Amygdala (tissue), 56 donors: ENCODE measurements at regions not wholly inside any gene's neighbourhood (a gene's known extent, or its start where the extent isn't known, plus 50 kb on each side); places are given as distances from the start of the nearest gene placed in this dataset.
"Not testable (repeated sequence)": the region's sequence is repeated elsewhere in the genome, so short reads cannot be mapped to it uniquely, and the experiment has no call there.

Experiments used
- DNase-seq, 56 donors: peaks; one replicate each; lab custom pipeline; 2025; lab: John Stamatoyannopoulos, UW

DNA sequence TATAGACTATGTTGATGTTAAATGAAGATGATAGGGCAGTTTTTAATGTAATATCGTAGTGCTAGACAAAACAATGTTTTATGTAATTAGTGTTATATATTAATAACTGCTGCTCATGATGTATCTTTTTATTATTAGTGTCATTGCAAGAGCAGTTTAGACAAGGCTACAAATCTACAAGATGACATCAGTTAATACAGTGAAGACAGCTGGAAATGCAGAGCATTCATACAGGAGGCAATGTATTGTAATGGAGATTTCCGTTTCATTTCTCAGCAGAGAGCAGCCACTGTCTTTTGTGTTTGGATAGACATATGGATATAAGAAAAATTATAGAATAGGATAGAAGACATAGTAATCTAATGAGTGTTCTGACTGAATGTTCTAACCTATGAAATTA is 178.0 kb downstream of the FOXG1 start:
- DNase-seq: no peak

DNA sequence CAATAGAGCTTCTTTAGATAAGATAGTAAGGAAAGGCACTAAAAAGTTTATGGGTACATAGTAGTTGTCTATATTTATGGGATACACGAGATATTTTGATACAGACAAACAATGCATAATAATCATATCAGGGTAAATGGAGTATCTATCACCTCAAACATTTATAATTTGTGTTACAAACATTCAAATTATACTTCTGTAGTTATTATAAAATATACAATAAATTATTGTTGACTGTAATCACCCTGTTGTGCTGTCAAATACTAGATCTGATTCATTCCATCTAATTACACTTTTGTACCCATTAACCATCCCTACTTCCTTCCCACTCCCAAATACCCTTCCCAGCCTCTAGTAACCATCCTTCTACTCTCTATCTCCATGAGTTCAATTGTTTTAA is 179.7 kb downstream of the FOXG1 start:
- DNase-seq: no peak

DNA sequence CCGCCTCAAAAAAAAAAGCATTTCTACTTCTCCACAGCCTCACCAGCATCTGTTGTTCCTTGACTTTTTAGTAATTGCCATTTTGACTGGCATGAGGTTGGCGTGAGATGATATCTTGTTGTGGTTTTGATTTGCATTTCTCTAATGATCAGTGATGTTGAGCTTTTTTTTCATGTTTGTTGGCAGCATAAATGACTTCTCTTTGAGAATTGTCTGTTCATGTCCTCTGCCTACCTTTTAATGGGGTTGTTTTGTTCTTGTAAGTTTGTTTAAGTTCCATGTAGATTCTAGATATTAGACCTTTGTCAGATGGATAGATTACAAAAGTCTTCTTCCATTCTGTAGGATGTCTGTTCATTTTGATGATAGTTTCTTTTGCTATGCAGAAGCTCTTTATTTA is 182.9 kb downstream of the FOXG1 start:
- no peak for DNase-seq

DNA sequence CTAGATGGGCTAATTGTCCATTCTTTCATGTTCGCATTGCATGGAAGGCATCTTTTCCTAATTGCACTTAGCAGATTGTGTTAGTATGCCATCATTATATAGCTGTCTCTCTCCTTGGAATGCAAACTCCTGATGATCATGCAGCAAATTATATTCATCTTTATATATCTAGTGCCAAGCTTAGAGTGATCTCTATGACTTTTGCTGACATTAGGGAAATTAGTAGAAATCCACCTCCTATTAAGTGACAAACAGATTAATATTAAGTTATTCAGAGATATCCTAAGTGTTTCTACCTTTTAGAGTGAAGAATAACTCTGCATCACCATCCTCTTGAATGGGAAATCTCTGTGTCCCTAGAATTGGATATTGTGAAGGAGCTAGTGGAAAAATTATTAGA is 185.6 kb downstream of the FOXG1 start:
- no peak for DNase-seq

DNA sequence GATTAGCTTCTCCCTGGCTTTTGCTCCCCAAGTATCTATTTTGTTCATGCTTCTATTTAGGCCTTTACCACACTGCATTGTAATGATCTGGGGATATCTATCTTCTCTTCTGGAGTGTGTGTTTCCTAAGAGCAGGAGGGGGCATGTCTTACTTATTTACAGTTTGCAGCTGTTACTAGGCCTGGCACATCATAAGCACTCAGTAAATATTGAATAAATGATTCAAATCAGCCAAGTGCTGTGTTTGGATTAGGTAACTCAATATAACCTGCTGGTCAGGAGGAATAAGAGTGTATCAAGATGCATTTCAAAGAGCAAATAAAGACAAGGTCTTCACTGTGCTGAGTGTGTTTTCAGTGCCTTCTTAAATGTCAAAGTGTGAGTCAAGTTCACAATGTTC is 186.1 kb downstream of the FOXG1 start:
- DNase-seq: no peak

DNA sequence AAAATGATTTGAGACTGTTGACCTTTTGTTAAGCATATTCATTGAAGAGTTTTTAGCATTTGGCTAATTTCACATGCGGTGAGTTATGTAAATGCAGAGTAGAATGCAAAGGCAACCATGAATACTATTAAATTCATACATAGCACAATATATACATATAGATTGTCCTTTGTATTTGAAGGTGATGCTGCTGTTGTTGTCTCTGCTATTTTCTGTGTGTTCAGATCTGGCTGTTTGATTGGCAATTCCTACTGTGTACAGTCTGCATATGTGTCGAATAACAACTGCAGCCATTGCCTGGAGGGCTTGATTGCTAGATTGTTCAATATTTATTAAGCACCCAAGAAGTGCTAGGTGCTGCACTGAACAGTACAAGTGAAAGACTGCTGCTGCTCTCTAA is 187.4 kb downstream of the FOXG1 start:
- no peak for DNase-seq

DNA sequence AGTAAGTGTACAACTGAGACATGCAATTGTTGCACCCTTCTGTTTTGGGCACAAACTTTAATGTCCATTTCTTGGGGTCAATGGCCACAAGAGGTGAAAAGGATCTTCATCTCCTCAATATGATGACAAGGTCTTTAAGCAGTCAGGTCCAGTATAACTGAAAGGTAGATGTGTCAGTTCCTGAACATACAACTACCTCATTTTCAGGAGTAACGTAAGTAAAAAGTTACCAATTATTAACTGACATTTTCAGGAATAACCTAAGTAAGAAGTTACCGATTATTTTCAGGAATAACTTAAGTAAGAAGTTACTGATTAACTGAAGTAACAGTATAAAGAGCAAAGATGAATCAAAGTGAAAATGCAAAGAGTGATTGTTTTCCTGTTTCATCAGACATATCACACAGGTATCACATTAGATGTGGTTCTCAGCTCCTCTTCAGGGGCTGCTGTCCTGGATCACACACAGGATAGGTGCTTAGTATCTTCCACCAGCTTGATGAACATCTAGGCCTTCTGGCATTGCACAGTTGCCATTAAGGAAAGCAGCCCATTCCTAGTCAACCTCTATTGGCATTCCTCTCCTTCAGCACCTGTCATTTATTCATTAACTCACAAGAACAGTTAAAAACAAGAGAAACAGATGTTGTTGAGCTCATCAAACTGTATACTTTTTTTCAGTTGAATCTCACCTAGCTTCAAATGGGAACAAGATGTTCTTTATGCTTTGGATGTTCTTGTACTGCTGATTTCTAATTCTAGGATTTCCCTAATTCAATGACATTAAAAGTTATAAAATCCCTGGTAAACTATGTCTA is 200.0 kb downstream of the FOXG1 start:
- no peak for DNase-seq

DNA sequence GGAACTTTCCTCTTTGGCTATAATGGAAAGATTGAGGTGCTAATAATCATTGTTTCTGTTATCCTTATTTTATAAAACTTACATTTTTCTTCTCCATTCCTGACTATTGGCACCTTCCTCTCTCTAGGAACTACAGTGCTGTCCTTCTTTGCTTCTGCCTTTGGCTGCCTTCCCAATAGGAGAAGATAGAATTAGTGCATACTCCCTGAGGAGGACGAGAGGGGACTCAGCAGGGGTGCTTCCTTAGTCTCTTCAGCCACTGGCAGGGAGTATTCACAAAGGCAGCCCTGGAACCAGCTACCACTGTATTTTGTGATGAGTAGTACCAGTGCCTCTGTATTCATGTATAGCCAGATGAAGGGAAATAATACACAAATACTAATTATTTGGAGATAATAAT is 208.5 kb downstream of the FOXG1 start:
- no peak for DNase-seq

DNA sequence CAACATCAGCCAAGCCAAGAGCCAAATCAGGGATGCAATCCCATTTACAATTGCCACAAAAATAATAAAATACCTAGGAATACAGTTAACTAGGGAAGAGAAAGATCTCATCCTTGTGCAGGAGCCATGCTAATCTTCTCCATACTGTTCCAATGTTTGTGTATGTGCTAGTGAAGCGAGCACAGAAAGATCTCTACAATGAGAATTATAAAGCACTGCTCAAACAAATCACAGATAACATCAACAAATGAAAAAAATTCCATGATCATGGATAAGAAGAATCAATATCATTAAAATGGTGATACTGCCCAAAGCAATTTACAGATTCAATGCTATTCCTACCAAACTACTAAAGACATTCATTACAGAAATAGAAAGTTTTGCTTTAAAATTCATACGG is 215.6 kb downstream of the FOXG1 start:
- no peak for DNase-seq

DNA sequence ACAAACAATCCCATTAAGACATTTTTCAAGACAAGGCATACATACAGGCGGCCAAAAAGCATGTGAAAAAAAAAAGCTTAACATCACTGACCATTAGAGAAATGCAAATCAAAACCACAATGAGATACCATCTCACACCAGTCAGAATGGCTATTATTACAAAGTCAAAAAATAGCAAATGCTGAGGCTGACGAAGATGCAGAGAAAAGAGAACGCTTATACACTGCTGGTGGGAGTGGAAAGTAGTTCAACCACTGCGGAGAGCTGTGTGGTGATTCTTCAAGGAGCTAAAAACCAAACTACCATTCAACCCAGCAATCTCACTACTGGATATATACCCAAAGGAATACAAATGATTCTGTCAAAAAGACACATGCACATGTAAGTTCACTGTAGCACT is 216.7 kb downstream of the FOXG1 start:
- DNase-seq: no peak

DNA sequence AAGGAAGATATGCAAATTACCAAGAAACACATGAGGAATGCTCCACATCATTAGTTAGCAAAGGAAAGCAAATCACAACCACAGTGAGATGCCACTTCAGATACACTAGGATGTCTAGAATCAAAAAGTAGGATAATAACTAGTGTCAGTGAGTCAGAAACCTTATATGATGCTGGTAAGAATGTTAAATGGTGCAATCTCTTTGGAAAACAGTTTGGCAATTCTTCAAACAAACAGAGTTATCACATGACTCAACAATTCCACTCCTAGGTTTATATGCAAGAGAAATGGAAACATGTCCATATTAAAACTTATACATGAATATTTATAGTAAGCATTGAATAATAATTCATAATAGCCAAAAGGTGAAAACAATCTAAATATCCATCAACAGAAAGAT is 220.9 kb downstream of the FOXG1 start:
- no peak for DNase-seq

DNA sequence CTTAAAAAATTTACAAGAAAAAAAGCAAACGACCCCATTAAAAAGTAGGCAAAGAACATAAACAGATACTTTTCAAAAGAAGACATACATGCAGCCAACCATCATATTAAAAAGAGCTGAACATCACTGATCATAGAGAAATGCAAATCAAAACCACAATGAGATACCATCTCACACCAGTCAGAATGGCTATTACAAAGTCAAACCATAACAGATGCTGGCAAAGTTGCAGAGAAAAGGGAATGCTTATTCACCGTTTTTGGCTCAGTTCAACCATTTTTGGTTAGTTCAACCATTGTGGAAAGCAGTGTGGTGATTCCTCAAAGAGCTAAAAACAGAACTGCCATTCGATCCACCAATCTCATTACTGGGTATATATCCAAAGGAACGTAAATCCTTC is 230.6 kb downstream of the FOXG1 start:
- not testable (repeated sequence) for DNase-seq

DNA sequence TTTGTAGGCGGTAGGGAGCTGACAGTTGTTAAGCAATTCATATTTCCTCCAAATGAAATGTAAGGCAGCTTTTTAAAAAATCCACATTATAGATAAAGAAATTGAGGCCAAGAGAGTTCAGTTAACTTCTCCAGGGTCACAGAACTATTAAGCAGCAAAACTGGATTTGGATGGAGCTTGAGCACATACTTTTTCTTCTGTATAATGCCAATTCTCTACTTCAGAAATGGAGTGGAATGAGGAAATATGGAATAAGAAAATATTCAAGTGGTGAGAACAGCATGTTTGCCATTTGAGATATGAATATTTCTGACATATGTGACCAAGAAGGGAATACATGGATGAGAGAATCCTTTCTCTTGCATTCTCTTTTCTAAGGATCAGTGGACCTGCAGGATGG is 233.1 kb downstream of the FOXG1 start:
- DNase-seq: no peak

DNA sequence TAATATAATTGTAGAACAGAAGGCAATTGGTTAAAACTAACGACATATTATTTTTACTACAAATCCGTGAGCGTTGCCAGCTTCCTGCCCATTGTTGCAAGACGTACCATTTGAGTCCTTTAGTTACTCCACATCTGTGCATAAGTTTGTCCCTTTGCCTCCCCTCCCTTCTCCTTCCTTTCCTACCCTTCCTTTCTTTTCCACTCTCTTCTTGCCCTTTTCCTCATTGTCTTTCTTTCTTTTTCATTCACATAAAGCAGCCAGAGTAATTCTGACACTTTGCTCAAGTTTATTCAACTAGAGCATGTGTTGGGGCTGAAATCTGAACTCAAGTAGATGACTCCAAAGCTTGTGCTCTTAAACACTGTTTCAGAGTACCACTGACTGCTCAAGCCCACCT is 239.1 kb downstream of the FOXG1 start:
- DNase-seq: no peak

DNA sequence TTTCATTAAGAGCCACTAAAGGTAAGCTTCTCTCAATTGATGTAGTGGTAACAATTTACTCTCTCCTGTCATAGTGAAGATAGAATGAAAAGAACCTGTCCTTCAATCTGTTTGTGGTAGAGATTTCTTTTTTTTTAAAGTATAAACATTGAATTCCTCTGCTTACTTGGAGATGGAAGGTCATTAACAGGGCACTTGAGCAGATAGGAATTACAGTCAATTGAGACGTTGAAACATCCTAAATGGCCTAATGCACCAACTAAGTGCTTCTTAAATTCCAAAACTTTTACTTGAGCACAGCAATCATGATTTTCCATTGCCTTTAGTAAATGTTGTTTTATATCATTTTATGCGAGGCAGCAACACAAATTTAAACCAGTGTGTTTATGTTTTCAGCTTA is 241.4 kb downstream of the FOXG1 start:
- DNase-seq: no peak

DNA sequence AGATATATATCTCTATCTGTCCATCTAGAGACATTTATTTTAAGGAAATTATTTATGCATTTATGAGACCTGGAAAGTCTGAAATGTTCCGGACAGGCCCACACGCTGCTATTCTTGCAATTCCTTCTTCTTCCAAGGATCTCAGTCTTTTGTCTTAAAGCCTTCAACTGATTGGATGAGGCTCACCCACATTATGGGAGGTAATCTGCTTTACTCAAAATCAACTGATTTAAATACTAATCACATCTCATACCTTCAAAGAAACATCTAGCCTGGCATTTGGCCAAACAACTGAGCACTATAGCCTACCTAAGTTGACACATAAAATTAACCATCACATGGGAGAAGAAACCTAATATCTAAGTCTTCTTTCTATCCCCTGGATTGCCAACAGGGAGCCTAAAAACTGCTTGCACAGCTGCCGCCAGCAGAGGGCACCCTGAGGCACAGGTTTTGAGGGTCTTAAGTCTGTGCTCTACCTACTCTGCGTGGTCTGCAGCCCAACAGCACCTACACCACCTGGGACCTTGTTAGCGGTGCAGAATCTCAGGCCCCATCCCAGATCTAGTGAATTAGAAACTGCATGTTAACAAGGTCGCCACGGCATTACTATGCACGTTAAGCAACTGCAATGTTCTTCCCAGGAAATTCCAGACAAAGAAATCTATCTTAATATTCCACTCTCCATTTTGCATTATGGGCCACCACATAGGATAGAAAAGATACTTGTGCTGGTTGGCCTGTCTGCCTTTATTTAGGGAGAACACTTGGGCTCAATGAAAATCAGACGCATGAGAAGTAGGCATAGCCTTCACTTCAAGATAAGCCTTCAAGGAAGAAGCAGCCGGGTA is 249.7 kb downstream of the FOXG1 start:
- DNase-seq: peak in 3 of 56 donors; percentile 5 to 25 (median 8)

DNA sequence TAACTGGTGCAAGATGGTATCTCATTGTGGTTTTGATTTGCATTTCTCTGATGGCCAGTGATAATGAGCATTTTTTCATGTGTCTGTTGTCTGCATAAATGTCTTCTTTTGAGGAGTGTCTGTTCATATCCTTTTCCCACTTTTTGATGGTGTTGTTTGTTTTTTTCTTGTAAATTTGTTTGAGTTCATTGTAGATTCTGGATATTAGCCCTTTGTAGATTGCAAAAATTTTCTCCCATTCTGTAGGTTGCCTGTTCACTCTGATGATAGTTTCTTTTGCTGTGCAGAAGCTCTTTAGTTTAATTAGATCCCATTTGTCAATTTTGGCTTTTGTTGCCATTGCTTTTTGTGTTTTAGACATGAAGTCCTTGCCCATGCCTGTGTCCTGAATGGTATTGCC is 256.9 kb downstream of the FOXG1 start:
- DNase-seq: not testable (repeated sequence)

DNA sequence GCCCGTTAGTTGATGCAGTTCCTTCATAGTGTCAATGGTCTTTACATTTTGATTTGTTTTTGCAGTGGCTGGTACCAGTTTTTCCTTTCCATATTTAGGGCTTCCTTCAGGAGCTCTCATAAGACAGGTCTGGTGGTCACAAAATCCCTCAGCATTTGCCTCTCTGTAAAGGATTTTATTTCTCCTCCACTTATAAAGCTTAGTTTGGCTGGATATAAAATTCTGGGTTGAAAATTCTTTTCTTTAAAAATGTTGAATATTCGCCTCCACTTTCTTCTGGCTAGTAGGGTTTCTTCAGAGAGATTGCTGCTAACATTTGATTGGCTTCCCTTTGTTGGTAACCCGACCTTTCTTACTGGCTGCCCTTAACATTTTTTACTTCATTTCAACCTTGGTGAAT is 260.9 kb downstream of the FOXG1 start:
- DNase-seq: not testable (repeated sequence)

DNA sequence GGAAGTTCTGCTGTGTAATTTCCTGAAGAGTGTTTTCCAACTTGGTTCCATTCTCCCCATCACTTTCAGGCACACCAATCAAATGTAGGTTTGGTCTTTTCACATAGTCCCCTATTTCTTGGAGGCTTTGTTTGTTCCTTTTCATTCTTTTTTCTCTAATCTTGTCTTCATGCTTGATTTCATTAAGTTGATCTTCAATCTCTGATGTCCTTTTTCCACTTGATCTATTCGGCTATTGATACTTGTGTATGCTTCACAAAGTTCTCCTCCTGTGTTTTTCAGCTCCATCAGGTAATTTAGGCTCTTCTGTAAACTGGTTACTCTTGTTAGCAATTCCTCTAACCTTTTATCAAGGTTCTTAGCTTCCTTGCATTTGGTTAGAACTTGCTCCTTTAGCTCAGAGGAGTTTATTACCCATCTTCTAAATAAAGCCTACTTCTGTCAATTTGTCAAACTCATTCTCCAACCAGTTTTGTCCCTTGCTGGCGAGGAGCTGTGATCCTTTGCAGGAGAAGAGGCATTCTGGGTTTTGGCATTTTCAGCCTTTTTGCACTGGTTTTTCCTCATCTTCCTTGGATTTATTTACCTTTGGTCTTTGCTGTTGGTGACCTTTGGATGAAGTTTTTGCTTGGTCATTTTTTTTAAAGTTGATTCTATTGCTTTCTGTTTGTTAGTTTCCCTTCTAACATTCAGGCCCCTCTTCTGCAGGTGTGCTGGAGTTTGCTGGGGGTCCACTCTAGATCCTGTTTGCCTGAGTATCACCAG is 261.5 kb downstream of the FOXG1 start:
- not testable (repeated sequence) for DNase-seq

DNA sequence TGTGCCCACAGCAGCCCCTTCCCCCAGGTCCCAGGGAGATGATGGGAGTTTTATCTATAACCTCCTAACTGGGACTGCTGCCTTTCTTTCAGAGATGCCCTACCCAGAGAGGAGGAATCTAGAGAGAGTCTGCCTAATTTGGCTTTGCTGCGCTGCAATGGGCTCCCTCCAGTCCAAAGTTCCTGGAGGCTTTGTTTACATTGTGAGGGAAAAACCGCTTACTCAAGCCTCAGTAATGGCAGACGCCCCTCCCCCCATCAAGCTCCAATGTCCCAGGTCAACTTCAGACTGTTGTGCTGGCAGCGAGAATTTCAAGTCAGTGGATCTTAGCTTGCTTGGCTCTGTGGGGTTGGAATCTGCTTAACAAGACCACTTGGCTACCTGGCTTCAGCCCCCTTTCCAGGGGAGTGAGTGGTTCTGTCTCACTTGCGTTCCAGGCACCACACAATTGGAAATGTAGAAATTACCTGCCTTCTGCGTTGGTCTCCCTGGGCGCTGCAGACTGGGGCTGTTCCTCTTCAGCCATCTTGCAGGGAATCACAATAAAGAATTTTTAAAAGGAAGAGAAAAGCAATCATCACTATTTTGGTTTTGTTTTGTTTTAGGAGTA is 262.5 kb downstream of the FOXG1 start:
- no peak for DNase-seq

DNA sequence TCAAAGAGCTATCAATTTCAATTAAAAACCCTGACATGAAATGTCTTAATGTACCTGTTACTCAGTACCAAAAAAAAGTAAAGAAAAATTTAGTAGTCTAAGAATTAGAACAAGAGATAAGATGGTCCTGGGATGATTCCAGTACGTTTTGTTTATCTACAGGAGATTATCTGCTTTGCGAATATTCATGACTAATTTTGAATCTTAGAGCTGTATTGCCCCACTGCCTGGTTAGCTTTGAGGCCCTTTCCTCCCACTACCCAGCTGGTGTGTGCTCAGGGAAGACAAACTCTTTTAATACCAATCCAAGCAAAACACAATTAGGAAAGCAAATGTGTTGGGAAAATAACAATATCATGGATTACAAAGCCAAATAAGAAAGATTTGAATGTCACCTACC is 263.5 kb downstream of the FOXG1 start:
- DNase-seq: peak in 5 of 56 donors; percentile 7 to 24 (median 16)
